Heart left ventricle (tissue), 16 donors: ENCODE measurements at regions not wholly inside any gene's neighbourhood (a gene's known extent, or its start where the extent isn't known, plus 50 kb on each side); places are given as distances from the start of the nearest gene placed in this dataset.

ENCODE experiments used
- ATAC-seq, 4 donors: fragments of 200-7000 bp; cut with Tn5 transposase; one replicate each; pipeline ENCODE4 v1.9.1; 2020 to 2022; ENCODE audit warnings: moderate library complexity in 4 of 4, mild to moderate bottlenecking in 3 of 4, moderate number of reproducible peaks in 1 of 4
- DNase-seq, 5 donors: peaks; one replicate each; pipeline ENCODE4 v3.0.0-alpha.2; 2020
- H3K27ac ChIP-seq, 12 donors: fragments of 200-600 bp; sonication (generic) in 4 of 12; one replicate each; pipeline versions ENCODE4 v1.5.0 to v1.8.0; 2016 to 2022; ENCODE audit warnings: mild to moderate bottlenecking in 2 of 12
- H3K27me3 ChIP-seq, 9 donors: fragments of 200-600 bp; sonication (generic) in 2 of 9; one replicate each; pipeline versions ENCODE4 v1.5.1 to v1.8.0; 2016 to 2022; ENCODE audit warnings: mild to moderate bottlenecking in 3 of 9
- H3K36me3 ChIP-seq, 9 donors: fragments of 200-600 bp; sonication (generic) in 2 of 9; one replicate each; pipeline versions ENCODE4 v1.5.0 to v1.8.0; 2018 to 2022; ENCODE audit warnings: mild to moderate bottlenecking in 2 of 9
- H3K4me1 ChIP-seq, 12 donors: fragments of 200-600 bp; sonication (generic) in 4 of 12; one replicate each; pipeline versions ENCODE4 v1.5.0 to v1.8.0; 2016 to 2022; ENCODE audit warnings: mild to moderate bottlenecking in 3 of 12
- H3K4me3 ChIP-seq, 12 donors: fragments of 200-600 bp; sonication (generic) in 4 of 12; one replicate each; pipeline versions ENCODE4 v1.5.0 to v1.8.0; 2017 to 2022; ENCODE audit warnings: mild to moderate bottlenecking in 9 of 12, moderate library complexity in 4 of 12
- H3K9me3 ChIP-seq, 12 donors: fragments of 200-600 bp; sonication (generic) in 4 of 12; one replicate each; pipeline versions ENCODE4 v1.5.0 to v1.8.0; 2016 to 2022; ENCODE audit warnings: mild to moderate bottlenecking in 1 of 12
- CTCF ChIP-seq, 12 donors: fragments of 200-600 bp; sonication (generic) in 4 of 12; IDR thresholded peaks; one replicate each; pipeline versions ENCODE4 v1.5.0 to v1.8.0; 2018 to 2022; ENCODE audit warnings: antibody characterized with exemption in 12 of 12, mild to moderate bottlenecking in 5 of 12
- POLR2A ChIP-seq, 2 donors: fragments of 450-650 bp; IDR thresholded peaks; one replicate each; pipeline ENCODE4 v1.6.1; 2017; ENCODE audit warnings: antibody characterized with exemption in 2 of 2, mild to moderate bottlenecking in 2 of 2, moderate library complexity in 2 of 2
- WGBS, 4 donors: extraction: QIAGEN DNeasy Blood & Tissue Kit in 2 of 4; methylation state at CpG; one replicate each; pipeline versions ENCODE4 v1.1.5 to v1.1.7; 2013 to 2018; 5-methylcytosine and 5-hydroxymethylcytosine counted together
- intact Hi-C, 10 donors: fragments of 100-400 bp; cut with DNase I; formaldehyde crosslinking; loops; one replicate each; pipeline versions ENCODE4 v1.11.1 to v1.14.2; 2022
- donor health status: ischemic (EF 13 %, LVEDD 7.1; RV severe dilation, severe dysfunction).
- donor health status: healthy with polysubstance abuse.
- donor health status: DM: no; HTN: yes; CAD: no.
- donor health status: DM: no; HTN: no; CAD: no.
- donor health status: ischemic (EF 25% LVEDD 6.9; RV normal size, moderate dysfunction).
- donor health status: ischemic (EF 25% LVEDD 5.7; RV mildly dilated, moderate dysfunction).
- donor health status: healthy.
- donor health status: DM: yes; HTN: yes; CAD: no.
- donor health status: ischemic (EF 35%, LVEDD 5.7; RV mildly dilated, moderate dysfunction).
- donor health status: nonischemic (EF 11% LVEDD 7.7; RV severe dilation, severe dysfunction).
- donor health status: DM: yes; HTN: yes; CAD: no.
- donor health status: PGD.
- donor health status: ischemic (EF 29% LVEDD 5.4; RV normal size, mild dysfunction).
- donor health status: nonischemic (EF 23%, LVEDD 6.1; RV moderate dilation, normal function).

- ATAC-seq (no peak), DNase-seq (no peak)
- Histone ChIP-seq H3K9me3 (peaks cover 0 to 3% (median 0%) of the 10 kb centered on the region in 12 donors), H3K4me1 (no peaks in the 10 kb centered on the region), H3K36me3 (no peaks in the 10 kb centered on the region), H3K4me3 (no peak overlapping the region), H3K27ac (no peak overlapping the region), H3K27me3 (no peaks in the 10 kb centered on the region)
- 72 to 84% (median 81%) methylated on average over 4 of the region's 4 CpGs for WGBS, 4 donors
- TF ChIP-seq POLR2A (IDR thresholded peaks at IDR 0.05) (no peak), CTCF (IDR thresholded peaks at IDR 0.05) (no peak)
- intact Hi-C loops = no loop called here
These were observed 268.6 kb upstream of the MEIS2 start for GRCh38 chr15:37368961-37369360.

GRCh38 chr15:37370941-37371340 lies 270.6 kb upstream of the MEIS2 start:
- intact Hi-C loops = no loop called here
- 69 to 75% (median 71%) methylated on average over 2 of the region's 2 CpGs for WGBS, 4 donors
- Histone ChIP-seq H3K4me3 (no peak overlapping the region), H3K4me1 (no peaks in the 10 kb centered on the region), H3K27ac (no peak overlapping the region), H3K36me3 (no peaks in the 10 kb centered on the region), H3K9me3 (peaks cover 0 to 3% (median 0%) of the 10 kb centered on the region in 12 donors), H3K27me3 (no peaks in the 10 kb centered on the region)
- DNase-seq (no peak), ATAC-seq (no peak)
- TF ChIP-seq CTCF (IDR thresholded peaks at IDR 0.05) (no peak), POLR2A (IDR thresholded peaks at IDR 0.05) (no peak)

GRCh38 chr15:37372064-37372463 lies 271.7 kb upstream of the MEIS2 start:
- no peaks in the 10 kb centered on the region for H3K27me3 ChIP-seq
- H3K4me3 ChIP-seq = no peak overlapping the region
- no peaks in the 10 kb centered on the region for H3K4me1 ChIP-seq
- TF ChIP-seq POLR2A (IDR thresholded peaks at IDR 0.05) = no peak
- TF ChIP-seq CTCF (IDR thresholded peaks at IDR 0.05) = no peak
- DNase-seq (no peak), ATAC-seq (peak in 1 of 4 donors; percentile 61)
- intact Hi-C loops = no loop called here
- no peaks in the 10 kb centered on the region for H3K36me3 ChIP-seq
- 22 to 34% (median 25%) methylated on average over 6 of the region's 6 CpGs for WGBS, 4 donors
- H3K9me3 ChIP-seq = peaks cover 0 to 3% (median 0%) of the 10 kb centered on the region in 12 donors
- H3K27ac ChIP-seq = no peak overlapping the region

GRCh38 chr15:37375519-37375918 lies 275.2 kb upstream of the MEIS2 start:
- intact Hi-C loops = no loop called here
- Histone ChIP-seq H3K27ac (no peak overlapping the region), H3K4me1 (no peaks in the 10 kb centered on the region), H3K9me3 (peaks cover 0 to 6% (median 0%) of the 10 kb centered on the region in 12 donors), H3K36me3 (no peaks in the 10 kb centered on the region), H3K4me3 (no peak overlapping the region), H3K27me3 (no peaks in the 10 kb centered on the region)
- ATAC-seq (no peak), DNase-seq (no peak)
- WGBS, 4 donors = 36 to 46% (median 41%) methylated on average over 3 of the region's 3 CpGs
- TF ChIP-seq CTCF (IDR thresholded peaks at IDR 0.05) (no peak), POLR2A (IDR thresholded peaks at IDR 0.05) (no peak)
